Trophoblast cell (in vitro differentiated cells and primary cell): ENCODE measurements at regions not wholly inside any gene's neighbourhood (a gene's known extent, or its start where the extent isn't known, plus 50 kb on each side); places are given as distances from the start of the nearest gene placed in this dataset.

Source experiments
- DNase-seq, 2 donors: peaks; one replicate each; pipeline ENCODE4 v3.0.0-alpha.2; 2016
- H2AFZ ChIP-seq: 2 replicates; pipeline ENCODE4 v1.6.1; 2013; ENCODE audit warnings: low read length, moderate library complexity, mild to moderate bottlenecking; ENCODE audit not compliant: insufficient read depth, poor library complexity
- H2AK5ac ChIP-seq: 2 replicates; pipeline ENCODE4 v1.6.1; 2013; ENCODE audit warnings: mild to moderate bottlenecking, low read length
- H2BK120ac ChIP-seq: 2 replicates; pipeline ENCODE4 v1.6.1; 2013; ENCODE audit warnings: low read length, mild to moderate bottlenecking, moderate library complexity; ENCODE audit not compliant: insufficient read depth, poor library complexity
- H2BK12ac ChIP-seq: 2 replicates; pipeline ENCODE4 v1.6.1; 2013; ENCODE audit warnings: mild to moderate bottlenecking, low read length, moderate library complexity
- H2BK5ac ChIP-seq: 2 replicates; pipeline ENCODE4 v1.6.1; 2013; ENCODE audit warnings: low read length, low read depth, moderate library complexity, mild to moderate bottlenecking; ENCODE audit not compliant: poor library complexity
- H3K14ac ChIP-seq: 2 replicates; pipeline ENCODE4 v1.6.1; 2013; ENCODE audit warnings: mild to moderate bottlenecking, low read length
- H3K18ac ChIP-seq: 2 replicates; pipeline ENCODE4 v1.6.1; 2013; ENCODE audit warnings: mild to moderate bottlenecking, low read length
- H3K23ac ChIP-seq: 2 replicates; pipeline ENCODE4 v1.6.1; 2013; ENCODE audit warnings: low read length
- H3K27ac ChIP-seq: 2 replicates; pipeline ENCODE4 v1.5.1; 2013; ENCODE audit warnings: low read depth, mild to moderate bottlenecking, inconsistent platforms, low read length, moderate library complexity
- H3K27me3 ChIP-seq: 2 replicates; pipeline ENCODE4 v1.6.1; 2013; ENCODE audit warnings: inconsistent platforms, mild to moderate bottlenecking, low read length, moderate library complexity; ENCODE audit not compliant: insufficient read depth
- H3K36me3 ChIP-seq, 2 experiments: 1 replicate in 1 of 2; 2 replicates in 1 of 2; pipeline ENCODE4 v1.6.1; 2013; ENCODE audit warnings: low read length in 2 of 2, mild to moderate bottlenecking in 2 of 2, moderate library complexity in 1 of 2; ENCODE audit not compliant: insufficient read depth in 2 of 2, control insufficient read depth in 1 of 2
- H3K4ac ChIP-seq: 2 replicates; pipeline ENCODE4 v1.6.1; 2013; ENCODE audit warnings: low read depth, mild to moderate bottlenecking, low read length, moderate library complexity
- H3K4me1 ChIP-seq, 2 experiments: 1 replicate in 1 of 2; 2 replicates in 1 of 2; pipeline ENCODE4 v1.6.1; 2013; ENCODE audit warnings: low read length in 2 of 2, mild to moderate bottlenecking in 2 of 2, moderate library complexity in 1 of 2; ENCODE audit not compliant: insufficient read depth in 2 of 2, control insufficient read depth in 1 of 2
- H3K4me2 ChIP-seq: 2 replicates; pipeline ENCODE4 v1.6.1; 2013; ENCODE audit warnings: inconsistent platforms, mild to moderate bottlenecking, low read length, moderate library complexity
- H3K4me3 ChIP-seq: 2 replicates; pipeline ENCODE4 v1.5.1; 2013; ENCODE audit warnings: mild to moderate bottlenecking, low read depth, low read length, inconsistent platforms
- H3K79me1 ChIP-seq: one replicate; pipeline ENCODE4 v1.6.1; 2013; ENCODE audit warnings: low read length
- H3K79me2 ChIP-seq: 2 replicates; pipeline ENCODE4 v1.6.1; 2013; ENCODE audit warnings: low read length, mild to moderate bottlenecking; ENCODE audit not compliant: control insufficient read depth, insufficient read depth, poor library complexity
- H3K9ac ChIP-seq: 2 replicates; pipeline ENCODE4 v1.6.1; 2013; ENCODE audit warnings: mild to moderate bottlenecking, low read length
- H3K9me3 ChIP-seq: 2 replicates; pipeline ENCODE4 v1.6.1; 2013; ENCODE audit warnings: low read depth, mild to moderate bottlenecking, control low read depth, inconsistent platforms, low read length; ENCODE audit not compliant: insufficient read depth
- H4K12ac ChIP-seq: 2 replicates; pipeline ENCODE4 v1.6.1; 2013; ENCODE audit warnings: low read depth, mild to moderate bottlenecking, low read length, moderate library complexity
- H4K8ac ChIP-seq: 2 replicates; pipeline ENCODE4 v1.6.1; 2013; ENCODE audit warnings: low read depth, mild to moderate bottlenecking, low read length, moderate library complexity
- H4K91ac ChIP-seq: one replicate; pipeline ENCODE4 v1.6.1; 2013; ENCODE audit warnings: low read depth, mild to moderate bottlenecking, low read length, moderate library complexity
- WGBS: extraction: QIAGEN DNeasy Blood & Tissue Kit; methylation state at CpG from one replicate; pipeline ENCODE4 v1.1.7; 2013; ENCODE audit warnings: missing lambda C conversion rate; ENCODE audit not compliant: insufficient read length, insufficient coverage; ENCODE audit errors: extremely low coverage; 5-methylcytosine and 5-hydroxymethylcytosine counted together

GRCh38 chr2:223147431-223147830, 95.4 kb downstream of the KCNE4 start:
- Histone ChIP-seq H3K23ac (no peak overlapping the region), H2AFZ (no peak overlapping the region), H4K12ac (no peak overlapping the region), H3K4me3 (no peak overlapping the region), H3K79me1 (no peaks in the 10 kb centered on the region), H3K4ac (no peak overlapping the region), H2AK5ac (no peak overlapping the region), H3K14ac (no peak overlapping the region), H3K27me3 (no peaks in the 10 kb centered on the region), H4K91ac (no peak overlapping the region), H3K79me2 (no peaks in the 10 kb centered on the region), H2BK12ac (no peak overlapping the region), H3K36me3 (no peaks in the 10 kb centered on the region), H3K4me1 (no peaks in the 10 kb centered on the region), H3K9ac (no peak overlapping the region), H3K18ac (no peak overlapping the region), H2BK5ac (no peak overlapping the region), H3K4me2 (no peak overlapping the region), H3K9me3 (no peaks in the 10 kb centered on the region), H2BK120ac (no peak overlapping the region), H3K27ac (no peak overlapping the region), H4K8ac (no peak overlapping the region)
- no peak for DNase-seq
- no CpG with 5 or more reads among the region's 3 CpGs for WGBS

GRCh38 chr2:223148516-223148915, 96.5 kb downstream of the KCNE4 start:
- no peak overlapping the region for H2BK5ac ChIP-seq
- H3K4ac ChIP-seq: no peak overlapping the region
- H4K12ac ChIP-seq: no peak overlapping the region
- H3K9me3 ChIP-seq: no peaks in the 10 kb centered on the region
- no peaks in the 10 kb centered on the region for H3K79me2 ChIP-seq
- H4K91ac ChIP-seq: no peak overlapping the region
- no peak overlapping the region for H4K8ac ChIP-seq
- H2AFZ ChIP-seq: no peak overlapping the region
- no peaks in the 10 kb centered on the region for H3K36me3 ChIP-seq
- no CpG with 5 or more reads among the region's 3 CpGs for WGBS
- no peak overlapping the region for H3K18ac ChIP-seq
- H3K4me1 ChIP-seq: no peaks in the 10 kb centered on the region
- no peaks in the 10 kb centered on the region for H3K79me1 ChIP-seq
- no peak overlapping the region for H2AK5ac ChIP-seq
- no peak overlapping the region for H3K9ac ChIP-seq
- no peak overlapping the region for H2BK120ac ChIP-seq
- H3K4me3 ChIP-seq: no peak overlapping the region
- H3K4me2 ChIP-seq: no peak overlapping the region
- no peak overlapping the region for H3K27ac ChIP-seq
- no peak overlapping the region for H3K23ac ChIP-seq
- no peak overlapping the region for H3K14ac ChIP-seq
- DNase-seq: no peak
- no peaks in the 10 kb centered on the region for H3K27me3 ChIP-seq
- no peak overlapping the region for H2BK12ac ChIP-seq

GRCh38 chr2:223155956-223156355, 104.0 kb downstream of the KCNE4 start:
- no peak overlapping the region for H4K12ac ChIP-seq
- H3K23ac ChIP-seq: no peak overlapping the region
- no peak overlapping the region for H4K8ac ChIP-seq
- H3K18ac ChIP-seq: no peak overlapping the region
- no peaks in the 10 kb centered on the region for H3K9me3 ChIP-seq
- no peaks in the 10 kb centered on the region for H3K27me3 ChIP-seq
- H3K4me3 ChIP-seq: no peak overlapping the region
- H4K91ac ChIP-seq: no peak overlapping the region
- no peak overlapping the region for H2AFZ ChIP-seq
- no peaks in the 10 kb centered on the region for H3K4me1 ChIP-seq
- H3K27ac ChIP-seq: no peak overlapping the region
- no peak overlapping the region for H3K4me2 ChIP-seq
- H3K14ac ChIP-seq: no peak overlapping the region
- no peak overlapping the region for H2AK5ac ChIP-seq
- no peak overlapping the region for H2BK5ac ChIP-seq
- H3K79me1 ChIP-seq: no peaks in the 10 kb centered on the region
- DNase-seq: no peak
- no peaks in the 10 kb centered on the region for H3K36me3 ChIP-seq
- H2BK12ac ChIP-seq: no peak overlapping the region
- H3K79me2 ChIP-seq: no peaks in the 10 kb centered on the region
- no peak overlapping the region for H3K9ac ChIP-seq
- no peak overlapping the region for H3K4ac ChIP-seq
- no peak overlapping the region for H2BK120ac ChIP-seq

GRCh38 chr2:223161873-223162458, 110.0 kb downstream of the KCNE4 start:
- no peaks in the 10 kb centered on the region for H3K36me3 ChIP-seq
- no peaks in the 10 kb centered on the region for H3K79me2 ChIP-seq
- no peak for DNase-seq
- H3K79me1 ChIP-seq: no peaks in the 10 kb centered on the region
- no peak overlapping the region for H3K18ac ChIP-seq
- no peak overlapping the region for H3K23ac ChIP-seq
- no peak overlapping the region for H2AFZ ChIP-seq
- no peak overlapping the region for H3K4me2 ChIP-seq
- no peak overlapping the region for H2BK120ac ChIP-seq
- H3K27ac ChIP-seq: no peak overlapping the region
- no peak overlapping the region for H2BK12ac ChIP-seq
- no peaks in the 10 kb centered on the region for H3K4me1 ChIP-seq
- H4K8ac ChIP-seq: no peak overlapping the region
- no peaks in the 10 kb centered on the region for H3K27me3 ChIP-seq
- H4K12ac ChIP-seq: no peak overlapping the region
- H2BK5ac ChIP-seq: no peak overlapping the region
- no peak overlapping the region for H3K14ac ChIP-seq
- no peaks in the 10 kb centered on the region for H3K9me3 ChIP-seq
- H3K9ac ChIP-seq: no peak overlapping the region
- H2AK5ac ChIP-seq: no peak overlapping the region
- no CpG with 5 or more reads among the region's 8 CpGs for WGBS
- H3K4ac ChIP-seq: no peak overlapping the region
- H4K91ac ChIP-seq: no peak overlapping the region
- no peak overlapping the region for H3K4me3 ChIP-seq
